ENCODE measurements at regions not wholly inside any gene's neighbourhood (a gene's known extent, or its start where the extent isn't known, plus 50 kb on each side); places are given as distances from the start of the nearest gene placed in this dataset.

DNA sequence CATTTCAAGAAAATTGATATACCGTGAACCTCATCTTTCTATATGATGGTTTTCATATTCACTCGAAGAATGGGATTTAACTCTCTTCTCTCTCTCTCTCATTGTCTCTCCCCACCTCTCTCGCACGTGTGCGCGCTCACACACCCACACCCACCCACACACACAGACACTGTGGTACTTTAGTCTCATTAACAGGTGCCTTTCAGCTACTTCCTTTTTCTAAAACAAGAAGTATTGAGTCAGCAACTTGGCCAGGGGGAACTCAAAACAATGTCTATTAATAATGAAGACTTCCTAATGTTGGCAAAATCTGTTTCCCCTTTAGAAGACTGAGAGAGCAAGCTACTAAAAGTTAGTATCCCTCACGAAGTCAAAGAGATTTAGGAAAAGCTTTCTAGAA lies 150.7 kb downstream of the TMCO5A start:
- no peak for TF ChIP-seq POLR2A (IDR thresholded peaks at IDR 0.05)
- TF ChIP-seq, protein P1, sequence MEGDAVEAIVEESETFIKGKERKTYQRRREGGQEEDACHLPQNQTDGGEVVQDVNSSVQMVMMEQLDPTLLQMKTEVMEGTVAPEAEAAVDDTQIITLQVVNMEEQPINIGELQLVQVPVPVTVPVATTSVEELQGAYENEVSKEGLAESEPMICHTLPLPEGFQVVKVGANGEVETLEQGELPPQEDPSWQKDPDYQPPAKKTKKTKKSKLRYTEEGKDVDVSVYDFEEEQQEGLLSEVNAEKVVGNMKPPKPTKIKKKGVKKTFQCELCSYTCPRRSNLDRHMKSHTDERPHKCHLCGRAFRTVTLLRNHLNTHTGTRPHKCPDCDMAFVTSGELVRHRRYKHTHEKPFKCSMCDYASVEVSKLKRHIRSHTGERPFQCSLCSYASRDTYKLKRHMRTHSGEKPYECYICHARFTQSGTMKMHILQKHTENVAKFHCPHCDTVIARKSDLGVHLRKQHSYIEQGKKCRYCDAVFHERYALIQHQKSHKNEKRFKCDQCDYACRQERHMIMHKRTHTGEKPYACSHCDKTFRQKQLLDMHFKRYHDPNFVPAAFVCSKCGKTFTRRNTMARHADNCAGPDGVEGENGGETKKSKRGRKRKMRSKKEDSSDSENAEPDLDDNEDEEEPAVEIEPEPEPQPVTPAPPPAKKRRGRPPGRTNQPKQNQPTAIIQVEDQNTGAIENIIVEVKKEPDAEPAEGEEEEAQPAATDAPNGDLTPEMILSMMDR (IDR thresholded peaks at IDR 0.05): no peak
- H3K36me3 ChIP-seq: no peaks in the 10 kb centered on the region
- WGBS (ENCODE audit: insufficient coverage, low coverage, low lambda C conversion rate, missing lambda C conversion rate): 42% methylated on average over 7 of the region's 7 CpGs
- no peak overlapping the region for H3K4me3 ChIP-seq
- DNase-seq: no peak
- H3K9me3 ChIP-seq: no peaks in the 10 kb centered on the region
- intact Hi-C loops (cut with DNase I): no loop called here
- ATAC-seq: peak in 3 of 4 donors; percentile 19 to 38 (median 37)
- peaks cover 0 to 4% (median 0%) of the 10 kb centered on the region in 4 donors for H3K4me1 ChIP-seq
- no peaks in the 10 kb centered on the region for H3K27me3 ChIP-seq
- H3K27ac ChIP-seq: no peak overlapping the region

DNA sequence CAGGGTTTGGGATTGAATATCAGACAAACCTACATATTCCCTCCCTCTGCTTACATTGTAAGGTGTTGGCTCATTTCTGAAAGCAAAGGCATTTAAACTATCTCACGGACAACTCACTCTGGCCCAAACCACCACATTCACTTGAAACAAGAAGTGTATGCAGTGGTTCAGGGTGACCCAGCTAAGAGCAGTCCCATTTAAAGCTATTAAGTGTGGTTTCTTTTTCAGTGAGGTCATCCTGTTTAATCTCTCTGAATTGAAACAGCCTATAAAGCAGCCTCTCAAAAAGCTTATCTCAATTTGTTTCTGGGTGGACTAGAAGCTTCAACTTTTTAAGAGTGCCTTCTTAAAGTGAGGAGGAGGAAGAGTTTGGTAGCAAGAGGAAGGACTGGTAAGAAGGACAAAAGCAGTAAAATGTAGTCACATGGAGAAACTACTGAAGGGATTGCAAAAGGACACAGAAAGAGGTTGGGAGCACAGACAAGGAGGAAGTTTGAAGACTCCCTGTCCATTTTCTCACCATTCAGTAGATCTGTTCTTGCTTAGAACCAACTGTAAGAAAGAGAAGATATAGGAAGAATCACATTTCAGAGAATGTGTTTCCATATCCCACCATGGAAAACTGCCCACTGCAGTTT lies 151.6 kb downstream of the TMCO5A start:
- intact Hi-C loops (cut with DNase I): no loop called here
- H3K36me3 ChIP-seq: no peaks in the 10 kb centered on the region
- no peaks in the 10 kb centered on the region for H3K9me3 ChIP-seq
- H3K4me3 ChIP-seq: no peak overlapping the region
- WGBS (ENCODE audit: insufficient coverage, low coverage, low lambda C conversion rate, missing lambda C conversion rate): 17% methylated on average over 1 of the region's 1 CpG
- H3K27me3 ChIP-seq: no peaks in the 10 kb centered on the region
- peak; percentile 13 to 60 (median 32) for ATAC-seq
- H3K4me1 ChIP-seq: peaks cover 0 to 4% (median 0%) of the 10 kb centered on the region in 4 donors
- H3K27ac ChIP-seq: no peak overlapping the region
- DNase-seq: no peak
- TF ChIP-seq, protein P1 (IDR thresholded peaks at IDR 0.05): no peak
- TF ChIP-seq POLR2A (IDR thresholded peaks at IDR 0.05): no peak

DNA sequence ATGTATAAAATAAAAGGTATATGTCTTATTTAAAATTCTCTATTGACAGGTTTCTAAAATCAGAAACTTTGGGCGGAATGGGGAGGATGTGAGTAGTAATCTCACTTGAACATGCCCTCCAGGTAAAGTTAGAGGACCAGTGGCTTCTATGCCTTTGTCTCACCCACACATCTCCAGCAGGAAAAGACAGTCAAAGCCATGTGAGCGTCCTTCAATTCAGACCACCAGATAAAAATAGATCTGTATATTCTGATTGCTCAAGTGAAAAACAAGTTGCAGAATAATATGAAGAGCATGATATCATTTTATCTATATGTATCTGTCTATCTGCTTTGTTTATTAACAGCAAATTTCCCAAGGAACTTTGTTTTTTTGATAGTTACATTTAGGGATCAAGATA lies 152.2 kb downstream of the TMCO5A start:
- Histone ChIP-seq H3K9me3 (no peaks in the 10 kb centered on the region), H3K4me3 (no peak overlapping the region), H3K27ac (no peak overlapping the region), H3K4me1 (peaks cover 0 to 4% (median 0%) of the 10 kb centered on the region in 4 donors), H3K36me3 (no peaks in the 10 kb centered on the region), H3K27me3 (no peaks in the 10 kb centered on the region)
- DNase-seq (no peak), ATAC-seq (no peak)
- 22% methylated on average over 2 of the region's 2 CpGs for WGBS (ENCODE audit: insufficient coverage, low coverage, low lambda C conversion rate, missing lambda C conversion rate)
- intact Hi-C loops (cut with DNase I): no loop called here
- TF ChIP-seq POLR2A (IDR thresholded peaks at IDR 0.05): no peak
- TF ChIP-seq, protein P1 (IDR thresholded peaks at IDR 0.05): no peak

DNA sequence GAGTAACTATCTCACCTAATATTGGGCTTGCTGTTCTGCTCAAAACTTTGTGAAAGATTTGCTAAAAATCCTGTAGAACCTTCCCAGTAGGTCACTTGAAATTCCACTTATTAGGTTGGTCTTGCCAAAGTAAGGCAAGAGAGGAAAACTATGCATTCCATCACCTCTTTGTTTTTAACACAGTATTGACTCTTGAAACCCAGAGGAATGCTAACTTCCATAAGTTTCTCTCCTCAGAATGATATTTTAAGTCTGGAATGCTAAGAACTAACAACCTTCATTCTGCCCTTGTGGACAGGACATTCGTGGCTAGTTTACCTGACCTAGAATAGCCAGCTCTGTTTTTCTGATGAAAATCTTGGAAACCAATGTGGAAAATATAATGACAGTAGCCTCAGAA lies 154.5 kb downstream of the TMCO5A start:
- H3K36me3 ChIP-seq: no peaks in the 10 kb centered on the region
- no peak for ATAC-seq
- no peaks in the 10 kb centered on the region for H3K27me3 ChIP-seq
- H3K9me3 ChIP-seq: no peaks in the 10 kb centered on the region
- peaks cover 0 to 4% (median 0%) of the 10 kb centered on the region in 4 donors for H3K4me1 ChIP-seq
- no peak for DNase-seq
- no peak for TF ChIP-seq POLR2A (IDR thresholded peaks at IDR 0.05)
- TF ChIP-seq, protein P1 (IDR thresholded peaks at IDR 0.05): no peak
- H3K27ac ChIP-seq: no peak overlapping the region
- no peak overlapping the region for H3K4me3 ChIP-seq
- intact Hi-C loops (cut with DNase I): no loop called here
- WGBS (ENCODE audit: insufficient coverage, low coverage, low lambda C conversion rate, missing lambda C conversion rate): 52% methylated on average over 1 of the region's 1 CpG
